ENCODE measurements at regions not wholly inside any gene's neighbourhood (a gene's known extent, or its start where the extent isn't known, plus 50 kb on each side); places are given as distances from the start of the nearest gene placed in this dataset.
"Not testable (repeated sequence)": the region's sequence is repeated elsewhere in the genome, so short reads cannot be mapped to it uniquely, and the experiment has no call there.

- Mint-ChIP-seq H3K9me3 (no peaks in the 10 kb centered on the region), H3K27ac (peak overlapping the region in 1 of 2 donors; percentile 15), H3K36me3 (peaks cover 0 to 10% of the 10 kb centered on the region in 2 donors)
- ATAC-seq (no peak), DNase-seq (ENCODE audit: low spot score in 2 of 2) (no peak)
Measured at GRCh38 chr13:79196843-79197242, 209.2 kb downstream of the RBM26 start.

- ATAC-seq: peak; percentile 22 to 64
- Mint-ChIP-seq H3K27ac (peak overlapping the region in 1 of 2 donors; percentile 15), H3K9me3 (no peaks in the 10 kb centered on the region), H3K36me3 (peaks cover 0 to 10% of the 10 kb centered on the region in 2 donors)
- DNase-seq (ENCODE audit: low spot score in 2 of 2): no peak
Measured at GRCh38 chr13:79196366-79196765, 209.7 kb downstream of the RBM26 start.

- DNase-seq (ENCODE audit: low spot score in 2 of 2) (no peak), ATAC-seq (peak in 1 of 2 donors; percentile 24)
- Mint-ChIP-seq H3K27ac (peak overlapping the region in 1 of 2 donors; percentile 70), H3K9me3 (no peaks in the 10 kb centered on the region), H3K36me3 (peaks cover 0 to 10% of the 10 kb centered on the region in 2 donors)
Measured at GRCh38 chr13:79194727-79195126, 211.3 kb downstream of the RBM26 start.

GRCh38 chr13:79194272-79194671, 211.8 kb downstream of the RBM26 start:
- H3K9me3 Mint-ChIP-seq: no peaks in the 10 kb centered on the region
- DNase-seq (ENCODE audit: low spot score in 2 of 2) (peak in 1 of 2 donors; percentile 38), ATAC-seq (peak; percentile 93 to 97)
- H3K36me3 Mint-ChIP-seq: peaks cover 0 to 10% of the 10 kb centered on the region in 2 donors
- no peak overlapping the region for H3K27ac Mint-ChIP-seq

GRCh38 chr13:79191501-79191900, 214.6 kb downstream of the RBM26 start:
- no peaks in the 10 kb centered on the region for H3K9me3 Mint-ChIP-seq
- H3K36me3 Mint-ChIP-seq: peaks cover 0 to 7% of the 10 kb centered on the region in 2 donors
- no peak for ATAC-seq
- DNase-seq (ENCODE audit: low spot score in 2 of 2): no peak
- no peak overlapping the region for H3K27ac Mint-ChIP-seq

- Mint-ChIP-seq H3K36me3 (peaks cover 0 to under 1% of the 10 kb centered on the region in 2 donors), H3K27ac (no peak overlapping the region), H3K9me3 (no peaks in the 10 kb centered on the region)
- DNase-seq (ENCODE audit: low spot score in 2 of 2): no peak
- no peak for ATAC-seq
Measured at GRCh38 chr13:79190932-79191331, 215.1 kb downstream of the RBM26 start.

GRCh38 chr13:79187917-79188690, 218.0 kb downstream of the RBM26 start:
- DNase-seq (ENCODE audit: low spot score in 2 of 2) (no peak), ATAC-seq (peak in 1 of 2 donors; percentile 80)
- no peak overlapping the region for H3K27ac Mint-ChIP-seq
- H3K9me3 Mint-ChIP-seq: no peaks in the 10 kb centered on the region
- H3K36me3 Mint-ChIP-seq: no peaks in the 10 kb centered on the region

GRCh38 chr13:79185580-79185979, 220.5 kb downstream of the RBM26 start:
- DNase-seq (ENCODE audit: low spot score in 2 of 2) (no peak), ATAC-seq (peak in 1 of 2 donors; percentile 58)
- H3K36me3 Mint-ChIP-seq: no peaks in the 10 kb centered on the region
- no peaks in the 10 kb centered on the region for H3K9me3 Mint-ChIP-seq
- H3K27ac Mint-ChIP-seq: no peak overlapping the region

- ATAC-seq: no peak
- H3K9me3 Mint-ChIP-seq: no peaks in the 10 kb centered on the region
- H3K36me3 Mint-ChIP-seq: no peaks in the 10 kb centered on the region
- no peak overlapping the region for H3K27ac Mint-ChIP-seq
- no peak for DNase-seq (ENCODE audit: low spot score in 2 of 2)
Measured at GRCh38 chr13:79183231-79183630, 222.8 kb downstream of the RBM26 start.

GRCh38 chr13:79173691-79174090, 232.4 kb downstream of the RBM26 start:
- ATAC-seq; H3K27ac Mint-ChIP-seq; DNase-seq (ENCODE audit: low spot score in 2 of 2): not testable (repeated sequence)

GRCh38 chr13:79172924-79173323, 233.1 kb downstream of the RBM26 start:
- not testable (repeated sequence) for DNase-seq (ENCODE audit: low spot score in 2 of 2); H3K27ac Mint-ChIP-seq; H3K36me3 Mint-ChIP-seq; ATAC-seq
- peaks cover 15 to 19% of the 10 kb centered on the region in 2 donors for H3K9me3 Mint-ChIP-seq

More at GRCh38 chr13:79173691-79174090, 232.4 kb downstream of the RBM26 start:
- H3K9me3 Mint-ChIP-seq: peaks cover 15 to 19% of the 10 kb centered on the region in 2 donors
- H3K36me3 Mint-ChIP-seq: not testable (repeated sequence)

- no peak for ATAC-seq
- no peak overlapping the region for H3K27ac Mint-ChIP-seq
Measured at GRCh38 chr13:79171141-79172061, 234.7 kb downstream of the RBM26 start.

GRCh38 chr13:79160818-79161217, 245.2 kb downstream of the RBM26 start:
- no peaks in the 10 kb centered on the region for H3K36me3 Mint-ChIP-seq
- H3K27ac Mint-ChIP-seq: no peak overlapping the region
- no peaks in the 10 kb centered on the region for H3K9me3 Mint-ChIP-seq
- DNase-seq (ENCODE audit: low spot score in 2 of 2): no peak
- ATAC-seq: no peak

More at GRCh38 chr13:79171141-79172061, 234.7 kb downstream of the RBM26 start:
- Mint-ChIP-seq H3K9me3 (peaks cover 15 to 20% of the 10 kb centered on the region in 2 donors), H3K36me3 (peaks cover 4 to 5% of the 10 kb centered on the region in 2 donors)
- DNase-seq (ENCODE audit: low spot score in 2 of 2): no peak

- Mint-ChIP-seq H3K27ac (no peak overlapping the region), H3K9me3 (no peaks in the 10 kb centered on the region), H3K36me3 (no peaks in the 10 kb centered on the region)
- DNase-seq (ENCODE audit: low spot score in 2 of 2) (no peak), ATAC-seq (no peak)
Measured at GRCh38 chr13:79155883-79156282, 250.2 kb downstream of the RBM26 start.

GRCh38 chr13:79149210-79149609, 256.8 kb downstream of the RBM26 start:
- Mint-ChIP-seq H3K9me3 (no peaks in the 10 kb centered on the region), H3K36me3 (no peaks in the 10 kb centered on the region), H3K27ac (no peak overlapping the region)
- DNase-seq (ENCODE audit: low spot score in 2 of 2) (no peak), ATAC-seq (no peak)

- DNase-seq (ENCODE audit: low spot score in 2 of 2) (no peak), ATAC-seq (no peak)
- H3K9me3 Mint-ChIP-seq: no peaks in the 10 kb centered on the region
- no peak overlapping the region for H3K27ac Mint-ChIP-seq
- H3K36me3 Mint-ChIP-seq: no peaks in the 10 kb centered on the region
Measured at GRCh38 chr13:79141082-79141481, 265.0 kb downstream of the RBM26 start.

- DNase-seq (ENCODE audit: low spot score in 2 of 2) (no peak), ATAC-seq (peak in 1 of 2 donors; percentile 73)
- no peak overlapping the region for H3K27ac Mint-ChIP-seq
- no peaks in the 10 kb centered on the region for H3K36me3 Mint-ChIP-seq
- peaks cover 0 to 6% of the 10 kb centered on the region in 2 donors for H3K9me3 Mint-ChIP-seq
Measured at GRCh38 chr13:79128158-79128557, 277.9 kb downstream of the RBM26 start.

Data from activated naive CD4-positive, alpha-beta T cell treated with anti-CD3 and anti-CD28 coated beads, Interleukin-2, amount 50 U/mL, for 72 hours (primary cell).